GM06990 (cell line): ENCODE measurements at regions not wholly inside any gene's neighbourhood (a gene's known extent, or its start where the extent isn't known, plus 50 kb on each side); places are given as distances from the start of the nearest gene placed in this dataset.

Experiments
- DNase-seq: peaks from one replicate; pipeline ENCODE4 v3.0.0-alpha.2; 2011; ENCODE audit not compliant: insufficient read length; ENCODE audit errors: extremely low read depth
- H3K27me3 ChIP-seq: replicated peaks from 2 replicates; pipeline ENCODE4 v1.6.0; 2011; ENCODE audit warnings: low read length; ENCODE audit not compliant: control insufficient read depth, insufficient read depth
- H3K36me3 ChIP-seq: 2 replicates; pipeline ENCODE4 v1.5.1; 2011; ENCODE audit warnings: low read length; ENCODE audit not compliant: control insufficient read depth, insufficient read depth
- H3K4me3 ChIP-seq: replicated peaks from 2 replicates; pipeline ENCODE4 v1.5.1; 2011; ENCODE audit warnings: low read depth, mild to moderate bottlenecking, control low read depth, low read length
- TF ChIP-seq, protein P1 (sequence below): IDR thresholded peaks from 2 replicates; pipeline ENCODE4 v1.5.1; 2011; ENCODE audit warnings: low read length, control low read depth, mild to moderate bottlenecking, inconsistent platforms; ENCODE audit not compliant: insufficient read depth, poor library complexity, severe bottlenecking

GRCh38 chr4:45036677-45037076, 310.3 kb upstream of the GNPDA2 start:
- Histone ChIP-seq H3K27me3 (no peaks in the 10 kb centered on the region), H3K36me3 (no peaks in the 10 kb centered on the region), H3K4me3 (no peak overlapping the region)
- TF ChIP-seq, protein P1, sequence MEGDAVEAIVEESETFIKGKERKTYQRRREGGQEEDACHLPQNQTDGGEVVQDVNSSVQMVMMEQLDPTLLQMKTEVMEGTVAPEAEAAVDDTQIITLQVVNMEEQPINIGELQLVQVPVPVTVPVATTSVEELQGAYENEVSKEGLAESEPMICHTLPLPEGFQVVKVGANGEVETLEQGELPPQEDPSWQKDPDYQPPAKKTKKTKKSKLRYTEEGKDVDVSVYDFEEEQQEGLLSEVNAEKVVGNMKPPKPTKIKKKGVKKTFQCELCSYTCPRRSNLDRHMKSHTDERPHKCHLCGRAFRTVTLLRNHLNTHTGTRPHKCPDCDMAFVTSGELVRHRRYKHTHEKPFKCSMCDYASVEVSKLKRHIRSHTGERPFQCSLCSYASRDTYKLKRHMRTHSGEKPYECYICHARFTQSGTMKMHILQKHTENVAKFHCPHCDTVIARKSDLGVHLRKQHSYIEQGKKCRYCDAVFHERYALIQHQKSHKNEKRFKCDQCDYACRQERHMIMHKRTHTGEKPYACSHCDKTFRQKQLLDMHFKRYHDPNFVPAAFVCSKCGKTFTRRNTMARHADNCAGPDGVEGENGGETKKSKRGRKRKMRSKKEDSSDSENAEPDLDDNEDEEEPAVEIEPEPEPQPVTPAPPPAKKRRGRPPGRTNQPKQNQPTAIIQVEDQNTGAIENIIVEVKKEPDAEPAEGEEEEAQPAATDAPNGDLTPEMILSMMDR, result no peak
- DNase-seq, result no peak

DNA sequence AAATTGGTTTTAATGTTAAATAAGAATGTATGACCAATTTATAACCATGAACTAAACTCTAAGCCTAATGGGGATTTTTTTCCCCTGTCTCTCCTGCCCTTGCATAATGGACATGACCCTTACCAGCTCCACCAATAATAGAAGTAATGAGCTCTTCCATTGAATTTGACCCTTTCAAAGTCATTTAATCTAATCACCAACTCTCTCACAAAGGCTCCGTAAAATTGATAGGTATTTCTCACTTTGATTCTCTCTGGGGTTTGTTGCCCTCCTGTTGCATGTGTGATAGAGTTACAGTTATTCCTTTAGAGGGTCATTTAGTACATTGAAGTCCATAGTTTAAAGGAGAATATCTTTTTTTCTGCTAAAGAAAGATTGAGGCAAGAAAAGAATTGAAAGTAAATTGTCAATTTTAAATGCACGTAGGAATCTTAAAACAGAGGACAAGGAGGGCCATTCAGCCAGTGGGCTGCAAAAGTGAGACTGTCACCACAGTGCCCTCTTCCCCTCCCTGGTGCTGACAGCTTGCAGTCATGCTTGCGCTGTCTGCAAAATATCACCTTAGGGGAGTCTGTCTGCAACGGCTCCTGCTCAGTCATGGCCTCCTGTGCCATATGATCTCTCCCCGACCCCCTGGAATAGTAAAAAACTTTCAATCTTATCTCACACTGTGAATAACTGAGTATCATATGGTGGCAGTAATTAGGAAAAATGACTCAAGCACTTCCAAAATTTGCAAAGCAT, 307.5 kb upstream of the GNPDA2 start:
- Histone ChIP-seq H3K4me3 (no peak overlapping the region), H3K27me3 (no peaks in the 10 kb centered on the region), H3K36me3 (no peaks in the 10 kb centered on the region)
- TF ChIP-seq, protein P1, result no peak
- no peak for DNase-seq

DNA sequence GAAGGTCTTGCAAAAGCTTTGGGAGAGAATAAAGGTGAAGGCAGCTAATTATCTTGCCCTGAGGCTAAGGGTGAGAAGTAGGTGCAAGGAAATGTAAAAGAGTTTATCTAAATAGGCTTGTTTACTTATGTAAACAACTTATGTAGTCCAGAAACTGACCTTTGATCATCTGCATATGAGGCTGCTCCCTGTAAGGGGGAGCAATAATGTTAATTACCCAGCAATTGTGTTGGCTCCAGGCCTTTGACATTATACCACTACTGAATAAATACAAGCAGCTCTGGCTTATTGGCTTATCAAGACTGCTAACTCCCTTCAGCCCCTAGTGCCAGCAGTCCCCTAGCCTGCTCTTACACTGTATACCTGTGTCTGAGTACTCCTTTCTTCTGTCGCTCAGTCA, 303.7 kb upstream of the GNPDA2 start:
- Histone ChIP-seq H3K36me3 (no peaks in the 10 kb centered on the region), H3K4me3 (no peak overlapping the region), H3K27me3 (no peaks in the 10 kb centered on the region)
- DNase-seq, result no peak
- TF ChIP-seq, protein P1, result no peak

DNA sequence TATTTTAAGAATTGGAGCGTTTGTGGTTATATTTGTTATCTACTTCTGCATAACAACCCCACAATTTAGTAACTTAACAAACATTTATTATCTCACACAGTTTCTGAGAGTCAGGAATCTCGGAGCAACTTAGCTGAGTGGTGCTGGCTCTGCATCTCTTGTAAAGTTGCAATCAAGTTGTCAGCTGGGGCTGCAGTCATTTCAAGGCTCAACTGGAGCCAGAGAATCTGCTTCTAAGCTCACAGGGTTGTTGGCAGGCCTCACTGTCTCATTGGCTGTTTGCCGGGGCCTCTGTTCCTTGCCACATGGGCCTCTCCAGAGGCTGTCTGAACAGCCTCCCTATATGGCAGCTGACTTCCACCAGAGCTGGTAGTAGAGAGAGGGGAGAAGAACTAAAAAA, 281.2 kb upstream of the GNPDA2 start:
- TF ChIP-seq, protein P1, result no peak
- no peak for DNase-seq
- H3K36me3 ChIP-seq, result no peaks in the 10 kb centered on the region

DNA sequence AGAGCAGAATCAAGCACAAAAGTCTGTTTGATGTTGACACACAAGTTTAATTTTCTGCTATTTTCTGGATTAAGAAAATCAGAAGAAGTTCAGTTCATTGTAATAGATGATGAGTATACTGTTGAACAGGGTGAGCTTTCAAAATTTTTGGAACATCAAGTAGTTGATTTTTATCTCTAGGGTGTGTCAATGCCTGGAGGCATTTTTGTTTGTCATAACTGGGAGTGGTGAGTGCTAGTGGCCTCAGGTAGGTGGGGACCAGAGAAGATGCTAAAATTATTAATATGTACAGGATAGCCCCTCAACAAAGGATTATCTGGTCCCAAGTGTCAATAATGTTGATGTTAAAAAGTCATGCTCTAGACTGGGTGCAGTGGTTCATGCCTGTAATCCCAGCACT, 279.7 kb upstream of the GNPDA2 start:
- Histone ChIP-seq H3K36me3 (no peaks in the 10 kb centered on the region), H3K27me3 (no peaks in the 10 kb centered on the region), H3K4me3 (no peak overlapping the region)
- TF ChIP-seq, protein P1, result no peak
- DNase-seq, result no peak

More for the DNA sequence above, 281.2 kb upstream of the GNPDA2 start:
- no peak overlapping the region for H3K4me3 ChIP-seq
- no peaks in the 10 kb centered on the region for H3K27me3 ChIP-seq
